Transverse colon (tissue), 4 donors: ENCODE measurements at regions not wholly inside any gene's neighbourhood (a gene's known extent, or its start where the extent isn't known, plus 50 kb on each side); places are given as distances from the start of the nearest gene placed in this dataset.

Experiments used
- POLR2A ChIP-seq: fragments of 450-650 bp; IDR thresholded peaks from one replicate; pipeline ENCODE4 v1.6.1; 2016; ENCODE audit warnings: antibody characterized with exemption, mild to moderate bottlenecking, moderate library complexity
- POLR2AphosphoS5 ChIP-seq, 3 donors: sonication (generic); formaldehyde crosslinking; IDR thresholded peaks; one replicate each; pipeline ENCODE4 v1.6.1; 2016; ENCODE audit warnings: antibody characterized with exemption in 3 of 3
- TF ChIP-seq, protein P1 (sequence below), 5 experiments: fragments of 200-600 bp in 3 of 5; fragments of 450-650 bp in 2 of 5; sonication (generic) in 3 of 5; IDR thresholded peaks; 1 replicate in 2 of 5; 2 replicates in 3 of 5; pipeline ENCODE4 v1.5.1; 2016 to 2017; ENCODE audit warnings: antibody characterized with exemption in 5 of 5, inconsistent platforms in 3 of 5, mild to moderate bottlenecking in 2 of 5, moderate library complexity in 1 of 5

- TF ChIP-seq, protein P1, sequence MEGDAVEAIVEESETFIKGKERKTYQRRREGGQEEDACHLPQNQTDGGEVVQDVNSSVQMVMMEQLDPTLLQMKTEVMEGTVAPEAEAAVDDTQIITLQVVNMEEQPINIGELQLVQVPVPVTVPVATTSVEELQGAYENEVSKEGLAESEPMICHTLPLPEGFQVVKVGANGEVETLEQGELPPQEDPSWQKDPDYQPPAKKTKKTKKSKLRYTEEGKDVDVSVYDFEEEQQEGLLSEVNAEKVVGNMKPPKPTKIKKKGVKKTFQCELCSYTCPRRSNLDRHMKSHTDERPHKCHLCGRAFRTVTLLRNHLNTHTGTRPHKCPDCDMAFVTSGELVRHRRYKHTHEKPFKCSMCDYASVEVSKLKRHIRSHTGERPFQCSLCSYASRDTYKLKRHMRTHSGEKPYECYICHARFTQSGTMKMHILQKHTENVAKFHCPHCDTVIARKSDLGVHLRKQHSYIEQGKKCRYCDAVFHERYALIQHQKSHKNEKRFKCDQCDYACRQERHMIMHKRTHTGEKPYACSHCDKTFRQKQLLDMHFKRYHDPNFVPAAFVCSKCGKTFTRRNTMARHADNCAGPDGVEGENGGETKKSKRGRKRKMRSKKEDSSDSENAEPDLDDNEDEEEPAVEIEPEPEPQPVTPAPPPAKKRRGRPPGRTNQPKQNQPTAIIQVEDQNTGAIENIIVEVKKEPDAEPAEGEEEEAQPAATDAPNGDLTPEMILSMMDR (IDR thresholded peaks at IDR 0.05), result no peak
- TF ChIP-seq POLR2AphosphoS5 (IDR thresholded peaks at IDR 0.05), result no peak
- no peak for TF ChIP-seq POLR2A
Observed at GRCh38 chr2:6231166-6231565, 539.0 kb downstream of the SOX11 start.
